ENCODE measurements at regions not wholly inside any gene's neighbourhood (a gene's known extent, or its start where the extent isn't known, plus 50 kb on each side); places are given as distances from the start of the nearest gene placed in this dataset.

GRCh38 chr7:125568799-125569198, 639.2 kb upstream of the POT1 start:
- TF ChIP-seq CTCF (IDR thresholded peaks at IDR 0.05; ENCODE audit: low read depth, low read length, poor library complexity, severe bottlenecking) (no peak), EZH2phosphoT487 (IDR thresholded peaks at IDR 0.05; ENCODE audit: borderline replicate concordance, low read length) (no peak)

Measured in DOHH2 (cell line).